GM23338 (cell line): ENCODE measurements at regions not wholly inside any gene's neighbourhood (a gene's known extent, or its start where the extent isn't known, plus 50 kb on each side); places are given as distances from the start of the nearest gene placed in this dataset.

Source experiments
- ATAC-seq: fragments of 200-7000 bp; cut with Tn5 transposase; 3 replicates; pipeline ENCODE4 v1.9.1; 2020
- DNase-seq: peaks from one replicate; pipeline ENCODE4 v3.0.0-alpha.2; 2015; ENCODE audit warnings: low spot score
- H2AFZ ChIP-seq: fragments of 200-600 bp; sonication (generic); 2 replicates; pipeline ENCODE4 v1.8.0; 2016; ENCODE audit warnings: antibody characterized with exemption, mild to moderate bottlenecking, moderate library complexity
- H3F3A ChIP-seq: fragments of 200-600 bp; sonication (generic); replicated peaks from 2 replicates; pipeline ENCODE4 v1.8.0; 2017; ENCODE audit warnings: antibody characterized with exemption, mixed run types, low read depth
- H3K27ac ChIP-seq: fragments of 200-600 bp; sonication (generic); 2 replicates; pipeline ENCODE4 v1.6.1; 2016; ENCODE audit warnings: low read depth
- H3K27me3 ChIP-seq: fragments of 200-600 bp; sonication (generic); 2 replicates; pipeline ENCODE4 v1.8.0; 2016; ENCODE audit warnings: mild to moderate bottlenecking, mixed run types, moderate library complexity; ENCODE audit not compliant: insufficient read depth
- H3K36me3 ChIP-seq: fragments of 200-600 bp; sonication (generic); 2 replicates; pipeline ENCODE4 v1.8.0; 2016; ENCODE audit warnings: mild to moderate bottlenecking; ENCODE audit not compliant: insufficient read depth
- H3K4me1 ChIP-seq: fragments of 200-600 bp; sonication (generic); 2 replicates; pipeline ENCODE4 v1.8.0; 2016; ENCODE audit warnings: mild to moderate bottlenecking, moderate library complexity; ENCODE audit not compliant: insufficient read depth
- H3K4me2 ChIP-seq: fragments of 200-600 bp; sonication (generic); 2 replicates; pipeline ENCODE4 v1.7.1; 2017; ENCODE audit warnings: mixed run types
- H3K4me3 ChIP-seq: fragments of 200-600 bp; sonication (generic); 2 replicates; pipeline ENCODE4 v1.6.1; 2016; ENCODE audit warnings: mixed run types
- H3K79me2 ChIP-seq: fragments of 200-600 bp; sonication (generic); replicated peaks from 2 replicates; pipeline ENCODE4 v1.8.0; 2017; ENCODE audit warnings: mild to moderate bottlenecking; ENCODE audit not compliant: insufficient read depth
- H3K9me2 ChIP-seq: fragments of 200-600 bp; sonication (generic); 2 replicates; pipeline ENCODE4 v1.8.0; 2017; ENCODE audit not compliant: insufficient read depth
- H4K20me1 ChIP-seq: fragments of 200-600 bp; sonication (generic); replicated peaks from 2 replicates; pipeline ENCODE4 v1.8.0; 2017; ENCODE audit warnings: mild to moderate bottlenecking; ENCODE audit not compliant: insufficient read depth
- H3K27ac Mint-ChIP-seq: 2 replicates; pipeline ENCODE4 v1.8.0; 2020; ENCODE audit warnings: inconsistent platforms, mild to moderate bottlenecking, moderate library complexity, mixed read lengths
- H3K27me3 Mint-ChIP-seq: 3 replicates; pipeline ENCODE4 v1.8.0; 2022; ENCODE audit warnings: low read depth, mild to moderate bottlenecking, moderate library complexity, mixed read lengths, inconsistent platforms; ENCODE audit not compliant: insufficient read depth, poor library complexity
- H3K36me3 Mint-ChIP-seq: 3 replicates; pipeline ENCODE4 v1.8.0; 2021; ENCODE audit warnings: low read depth, mild to moderate bottlenecking, inconsistent platforms, moderate library complexity, mixed read lengths
- H3K4me1 Mint-ChIP-seq: 3 replicates; pipeline ENCODE4 v1.8.0; 2020; ENCODE audit warnings: mild to moderate bottlenecking, inconsistent platforms, mixed read lengths
- H3K4me3 Mint-ChIP-seq: 3 replicates; pipeline ENCODE4 v1.8.0; 2021; ENCODE audit warnings: moderate library complexity, mild to moderate bottlenecking, inconsistent platforms, mixed read lengths
- H3K9me3 Mint-ChIP-seq: 3 replicates; pipeline ENCODE4 v1.8.0; 2020; ENCODE audit warnings: moderate library complexity, mild to moderate bottlenecking, inconsistent platforms, mixed read lengths
- ETS1 ChIP-seq: IDR thresholded peaks from 2 replicates; pipeline ENCODE4 v1.6.1; 2016; ENCODE audit warnings: antibody characterized with exemption
- EZH2phosphoT487 ChIP-seq: fragments of 200-600 bp; sonication (generic); IDR thresholded peaks from one replicate; pipeline ENCODE4 v1.8.1; 2018; ENCODE audit warnings: antibody characterized with exemption; ENCODE audit not compliant: unreplicated experiment
- JUNB ChIP-seq: IDR thresholded peaks from one replicate; pipeline ENCODE4 v1.6.1; 2016; ENCODE audit warnings: antibody characterized with exemption; ENCODE audit not compliant: unreplicated experiment
- NANOG ChIP-seq: IDR thresholded peaks from 2 replicates; pipeline ENCODE4 v1.6.1; 2016; ENCODE audit warnings: antibody characterized with exemption, borderline replicate concordance
- REST ChIP-seq: IDR thresholded peaks from one replicate; pipeline ENCODE4 v1.6.1; 2018; ENCODE audit warnings: antibody characterized with exemption; ENCODE audit not compliant: unreplicated experiment
- TF ChIP-seq, protein P1 (sequence below), 2 experiments: fragments of 200-600 bp in 1 of 2; sonication (generic) in 1 of 2; conservative IDR thresholded peaks; 2 replicates each; pipeline versions ENCODE4 v1.5.1 to v1.6.1; 2016 to 2017; ENCODE audit warnings: antibody characterized with exemption in 2 of 2, low read depth in 2 of 2, mild to moderate bottlenecking in 2 of 2, moderate library complexity in 1 of 2

- H3K27ac Mint-ChIP-seq: peak overlapping the region; percentile 7; the same call in 1 of the 2 replicates
- no peaks in the 10 kb centered on the region for H3K79me2 ChIP-seq
- no peak overlapping the region for H3K27ac ChIP-seq
- 0 out of 2 replicates have a peak, but pooled peaks cover 6% of the 10 kb centered on the region for H3K9me2 ChIP-seq
- DNase-seq: no peak
- H3K9me3 Mint-ChIP-seq: peaks cover 36% of the 10 kb centered on the region
- peak overlapping the region; percentile 96 for H2AFZ ChIP-seq
- peaks cover 2% of the 10 kb centered on the region for H3K27me3 Mint-ChIP-seq
- H3K4me1 ChIP-seq: no peaks in the 10 kb centered on the region
- ATAC-seq: no peak
- no peaks in the 10 kb centered on the region for H3K36me3 ChIP-seq
- H3F3A ChIP-seq: no peaks in the 10 kb centered on the region
- no peaks in the 10 kb centered on the region for H3K27me3 ChIP-seq
- H4K20me1 ChIP-seq: no peaks in the 10 kb centered on the region
- H3K4me1 Mint-ChIP-seq: peaks cover 4% of the 10 kb centered on the region; the same call in 2 of the 3 replicates
- no peak for TF ChIP-seq NANOG
- H3K36me3 Mint-ChIP-seq: peaks cover 17% of the 10 kb centered on the region
- no peak overlapping the region for H3K4me3 ChIP-seq
- H3K4me3 Mint-ChIP-seq: no peak overlapping the region
- H3K4me2 ChIP-seq: no peak overlapping the region
These were observed 97.7 kb upstream of the SGK1 start for GRCh38 chr6:134415656-134416055.

DNA sequence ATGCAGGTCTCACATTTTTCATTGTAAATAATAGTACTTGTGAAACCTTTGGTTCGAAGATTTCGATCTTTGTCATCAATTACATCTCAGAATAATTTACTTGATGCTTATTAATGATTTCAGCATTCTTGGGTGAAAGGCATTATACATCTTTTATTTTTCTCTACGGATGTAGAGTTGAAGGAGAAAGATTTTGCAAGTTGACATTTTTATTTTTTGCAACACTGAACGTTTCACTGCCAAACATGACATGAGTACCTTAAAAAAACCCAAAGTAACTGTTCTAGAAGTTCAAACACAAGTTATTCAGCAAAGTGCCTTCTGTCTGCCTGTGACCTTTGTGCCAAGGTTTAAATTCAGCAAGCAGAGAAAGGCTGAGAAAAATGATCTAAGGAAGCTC is 97.3 kb upstream of the SGK1 start:
- no peaks in the 10 kb centered on the region for H3K4me1 ChIP-seq
- no peak overlapping the region for H3K4me3 ChIP-seq
- no peak for ATAC-seq
- Mint-ChIP-seq H3K4me3 (no peak overlapping the region), H3K27me3 (peaks cover 2% of the 10 kb centered on the region), H3K4me1 (peaks cover 4% of the 10 kb centered on the region; the same call in 2 of the 3 replicates), H3K36me3 (peaks cover 15% of the 10 kb centered on the region; the same call in 1 of the 3 replicates), H3K27ac (peak overlapping the region; percentile 7; the same call in 1 of the 2 replicates), H3K9me3 (peaks cover 33% of the 10 kb centered on the region)
- no peaks in the 10 kb centered on the region for H3F3A ChIP-seq
- H2AFZ ChIP-seq: peak overlapping the region; percentile 96
- H4K20me1 ChIP-seq: no peaks in the 10 kb centered on the region
- TF ChIP-seq JUNB (no peak), NANOG (no peak), ETS1 (no peak), EZH2phosphoT487 (no peak), REST (no peak)
- TF ChIP-seq, protein P1, sequence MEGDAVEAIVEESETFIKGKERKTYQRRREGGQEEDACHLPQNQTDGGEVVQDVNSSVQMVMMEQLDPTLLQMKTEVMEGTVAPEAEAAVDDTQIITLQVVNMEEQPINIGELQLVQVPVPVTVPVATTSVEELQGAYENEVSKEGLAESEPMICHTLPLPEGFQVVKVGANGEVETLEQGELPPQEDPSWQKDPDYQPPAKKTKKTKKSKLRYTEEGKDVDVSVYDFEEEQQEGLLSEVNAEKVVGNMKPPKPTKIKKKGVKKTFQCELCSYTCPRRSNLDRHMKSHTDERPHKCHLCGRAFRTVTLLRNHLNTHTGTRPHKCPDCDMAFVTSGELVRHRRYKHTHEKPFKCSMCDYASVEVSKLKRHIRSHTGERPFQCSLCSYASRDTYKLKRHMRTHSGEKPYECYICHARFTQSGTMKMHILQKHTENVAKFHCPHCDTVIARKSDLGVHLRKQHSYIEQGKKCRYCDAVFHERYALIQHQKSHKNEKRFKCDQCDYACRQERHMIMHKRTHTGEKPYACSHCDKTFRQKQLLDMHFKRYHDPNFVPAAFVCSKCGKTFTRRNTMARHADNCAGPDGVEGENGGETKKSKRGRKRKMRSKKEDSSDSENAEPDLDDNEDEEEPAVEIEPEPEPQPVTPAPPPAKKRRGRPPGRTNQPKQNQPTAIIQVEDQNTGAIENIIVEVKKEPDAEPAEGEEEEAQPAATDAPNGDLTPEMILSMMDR (conservative IDR thresholded peaks at IDR 0.05; ENCODE audit: low read depth in 2 of 2): no peak
- no peak overlapping the region for H3K27ac ChIP-seq
- H3K27me3 ChIP-seq: no peaks in the 10 kb centered on the region
- H3K36me3 ChIP-seq: no peaks in the 10 kb centered on the region
- no peak overlapping the region for H3K4me2 ChIP-seq
- no peak for DNase-seq
- no peaks in the 10 kb centered on the region for H3K79me2 ChIP-seq
- 0 out of 2 replicates have a peak, but pooled peaks cover 6% of the 10 kb centered on the region for H3K9me2 ChIP-seq
